ENCODE measurements at regions not wholly inside any gene's neighbourhood (a gene's known extent, or its start where the extent isn't known, plus 50 kb on each side); places are given as distances from the start of the nearest gene placed in this dataset.
A peak's percentile ranks its signal among the peaks of the same experiment; 100 is the strongest.

GRCh38 chr10:128463991-128464760 lies 338.0 kb upstream of the MKI67 start:
- no peak for TF ChIP-seq GATA1 (IDR thresholded peaks at IDR 0.05; ENCODE audit: low read depth, low read length)
- TF ChIP-seq POLR2A (IDR thresholded peaks at IDR 0.05; ENCODE audit: low read length) = no peak
- peak; percentile 69 to 87 for DNase-seq

GRCh38 chr10:128465697-128466096 lies 339.5 kb upstream of the MKI67 start:
- TF ChIP-seq POLR2A (IDR thresholded peaks at IDR 0.05; ENCODE audit: low read length) (no peak), GATA1 (IDR thresholded peaks at IDR 0.05; ENCODE audit: low read depth, low read length) (no peak)
- DNase-seq = no peak

DNA sequence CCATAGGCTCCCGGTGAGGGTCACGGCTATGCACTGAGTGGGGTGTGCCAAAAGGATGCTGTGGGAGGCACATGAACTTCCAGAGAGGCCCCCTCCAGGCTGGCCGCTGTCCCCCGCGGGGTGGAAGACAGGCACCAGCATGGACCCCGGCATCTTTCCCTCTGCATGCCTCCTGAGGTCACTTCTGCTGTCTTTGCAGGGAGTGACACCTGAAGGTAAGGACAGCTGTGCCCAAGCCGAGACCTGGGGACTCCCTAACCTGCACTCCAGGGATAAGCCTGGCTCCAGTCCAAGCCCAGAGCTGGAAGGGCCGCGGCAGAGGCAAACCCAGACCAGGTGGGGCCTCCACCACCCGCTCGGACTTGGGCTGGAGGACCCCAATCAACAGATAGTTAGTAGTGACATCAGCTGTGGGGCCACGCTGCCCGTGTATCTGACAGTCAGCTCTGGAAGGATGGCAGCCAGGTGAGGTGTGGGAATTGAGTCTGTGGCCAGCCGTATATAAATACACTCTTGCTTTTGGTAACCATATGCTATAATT lies 340.7 kb upstream of the MKI67 start:
- no peak for DNase-seq
- TF ChIP-seq GATA1 (IDR thresholded peaks at IDR 0.05; ENCODE audit: low read depth, low read length) (no peak), POLR2A (IDR thresholded peaks at IDR 0.05; ENCODE audit: low read length) (no peak)

DNA sequence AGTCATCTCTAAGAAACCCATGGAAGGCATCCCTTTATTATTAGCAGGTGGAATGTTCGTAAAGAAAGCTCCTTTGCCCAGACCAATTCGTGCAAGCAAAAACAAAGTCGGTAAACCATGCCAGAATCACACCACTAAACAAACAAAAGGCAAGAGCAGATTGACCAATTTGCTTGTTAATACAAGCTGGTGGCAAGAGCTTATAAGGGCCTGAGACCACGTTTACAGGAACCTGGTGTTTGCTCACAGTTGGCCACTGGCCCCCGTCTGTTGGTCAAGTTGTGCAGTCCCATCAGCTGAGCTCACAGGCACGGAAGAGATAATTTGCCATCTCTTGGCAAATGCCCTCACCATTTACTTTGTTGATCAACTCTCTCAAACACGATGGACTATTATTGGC lies 342.2 kb upstream of the MKI67 start:
- TF ChIP-seq GATA1 (IDR thresholded peaks at IDR 0.05; ENCODE audit: low read depth, low read length) (no peak), POLR2A (IDR thresholded peaks at IDR 0.05; ENCODE audit: low read length) (no peak)
- DNase-seq = no peak

DNA sequence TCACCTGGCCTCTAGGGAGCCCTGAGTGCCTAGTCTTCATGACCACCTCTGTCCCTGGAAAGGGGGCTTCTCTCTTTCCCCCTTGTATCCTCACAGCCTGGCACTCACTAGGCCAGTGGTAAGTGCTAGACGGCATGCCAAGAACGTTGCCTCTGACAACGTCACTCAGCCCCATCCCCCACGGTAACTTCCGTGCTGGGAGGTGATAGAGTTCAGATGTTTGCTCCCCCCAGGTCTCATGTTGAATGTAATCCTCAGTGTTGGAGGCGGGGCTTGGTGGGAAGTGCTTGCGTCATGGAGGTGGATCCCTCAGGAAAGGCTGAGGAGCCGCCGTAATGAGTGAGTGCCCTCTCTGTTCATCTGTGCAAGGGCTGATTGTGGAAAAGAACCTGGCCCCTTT lies 343.3 kb upstream of the MKI67 start:
- no peak for DNase-seq
- no peak for TF ChIP-seq POLR2A (IDR thresholded peaks at IDR 0.05; ENCODE audit: low read length)
- no peak for TF ChIP-seq GATA1 (IDR thresholded peaks at IDR 0.05; ENCODE audit: low read depth, low read length)

DNA sequence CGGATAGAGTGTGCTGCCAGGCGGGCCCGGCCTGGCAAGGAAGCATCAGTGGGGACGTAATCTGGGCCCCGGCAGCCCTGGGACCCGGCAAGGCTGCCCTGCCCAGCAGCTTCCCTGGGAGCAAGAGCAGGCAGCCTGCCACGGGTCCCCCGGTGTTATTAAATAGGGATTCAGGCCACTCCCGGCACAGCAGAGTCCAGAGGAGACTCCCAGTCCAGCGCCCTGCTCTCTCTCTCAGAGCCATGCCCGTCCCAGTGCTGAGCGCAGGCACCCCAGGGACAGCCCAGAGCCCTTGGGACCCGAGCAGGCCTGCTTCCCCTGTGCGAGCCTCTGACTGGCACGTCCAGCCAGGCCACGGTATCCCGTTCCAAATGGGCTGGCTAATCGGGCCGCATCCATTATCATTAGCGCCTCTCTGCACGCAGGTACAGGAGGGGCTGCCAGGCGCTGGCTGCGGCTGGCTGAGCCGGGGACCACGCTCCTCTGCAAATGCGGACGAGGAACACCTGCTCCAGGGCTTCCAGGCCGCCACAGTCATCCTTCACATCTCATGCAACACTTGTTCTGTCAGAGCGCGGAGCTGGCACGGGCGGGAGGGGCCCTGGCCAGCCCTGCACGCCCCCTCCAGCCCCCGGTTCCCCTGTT lies 344.2 kb upstream of the MKI67 start:
- TF ChIP-seq GATA1 (IDR thresholded peaks at IDR 0.05; ENCODE audit: low read depth, low read length) = no peak
- no peak for TF ChIP-seq POLR2A (IDR thresholded peaks at IDR 0.05; ENCODE audit: low read length)

DNA sequence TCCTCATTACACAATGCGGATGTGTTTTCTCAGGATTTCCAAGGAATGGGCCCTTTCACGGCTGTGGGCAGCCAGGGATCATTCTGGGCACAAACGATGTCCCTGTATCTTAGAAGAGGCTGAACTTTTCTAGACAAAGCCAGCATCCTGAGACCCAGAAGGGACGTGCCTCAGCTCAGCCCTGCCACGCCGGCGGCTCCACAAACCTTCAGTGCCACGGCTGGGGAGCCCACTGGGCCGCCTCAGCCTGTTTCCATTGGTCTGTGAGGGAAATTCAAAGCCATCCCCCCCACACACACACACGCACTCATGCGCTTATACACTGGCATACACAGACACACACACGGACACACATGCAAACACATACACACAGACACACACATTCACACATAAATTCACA lies 344.9 kb upstream of the MKI67 start:
- TF ChIP-seq POLR2A (IDR thresholded peaks at IDR 0.05; ENCODE audit: low read length) (no peak), GATA1 (IDR thresholded peaks at IDR 0.05; ENCODE audit: low read depth, low read length) (no peak)
- DNase-seq = no peak

More for the DNA sequence above, 344.2 kb upstream of the MKI67 start:
- no peak for DNase-seq

GRCh38 chr10:128472196-128472595 lies 346.0 kb upstream of the MKI67 start:
- TF ChIP-seq POLR2A (IDR thresholded peaks at IDR 0.05; ENCODE audit: low read length) (no peak), GATA1 (IDR thresholded peaks at IDR 0.05; ENCODE audit: low read depth, low read length) (no peak)
- DNase-seq = no peak

- TF ChIP-seq POLR2A (IDR thresholded peaks at IDR 0.05; ENCODE audit: low read length) = no peak
- no peak for TF ChIP-seq GATA1 (IDR thresholded peaks at IDR 0.05; ENCODE audit: low read depth, low read length)
- no peak for DNase-seq
These were observed 347.2 kb upstream of the MKI67 start for GRCh38 chr10:128473396-128473795.

- DNase-seq = no peak
- TF ChIP-seq POLR2A (IDR thresholded peaks at IDR 0.05; ENCODE audit: low read length) (no peak), GATA1 (IDR thresholded peaks at IDR 0.05; ENCODE audit: low read depth, low read length) (no peak)
These were observed 347.7 kb upstream of the MKI67 start for GRCh38 chr10:128473911-128474310.

GRCh38 chr10:128474571-128474970 lies 348.3 kb upstream of the MKI67 start:
- TF ChIP-seq GATA1 (IDR thresholded peaks at IDR 0.05; ENCODE audit: low read depth, low read length) = no peak
- TF ChIP-seq POLR2A (IDR thresholded peaks at IDR 0.05; ENCODE audit: low read length) = no peak
- DNase-seq = no peak

DNA sequence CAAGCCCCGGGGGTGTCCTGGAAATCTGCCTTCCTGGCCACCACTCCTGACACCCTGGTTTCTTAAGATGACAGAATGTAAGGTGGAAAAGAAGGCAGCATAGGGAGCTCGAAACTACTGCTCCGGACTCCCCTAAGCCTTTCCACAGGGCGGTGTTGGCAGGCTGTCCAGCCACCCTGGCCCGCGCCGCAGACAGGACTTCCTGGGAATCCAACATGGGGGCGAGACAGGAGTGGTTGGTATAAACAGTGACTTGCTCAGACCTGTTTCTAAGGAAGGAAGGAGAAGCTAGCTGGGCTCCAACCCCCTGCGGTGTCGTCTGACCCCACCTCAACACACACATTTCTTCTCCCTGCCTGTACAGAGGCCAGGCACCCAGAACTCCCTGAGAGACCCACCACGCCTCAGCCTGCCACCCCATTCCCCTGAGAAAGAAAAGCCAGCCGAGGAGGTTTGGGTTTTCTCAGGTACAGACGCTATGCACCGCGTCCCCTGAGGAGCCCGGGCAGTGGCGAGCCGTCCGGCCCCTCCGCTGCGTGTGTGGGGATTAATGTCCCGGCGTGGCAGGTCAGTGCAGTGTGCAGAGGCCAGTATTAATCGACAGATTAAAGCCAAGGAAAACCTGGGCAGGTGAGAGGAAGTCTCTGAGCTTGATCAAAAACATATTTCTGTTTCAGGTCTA lies 349.6 kb upstream of the MKI67 start:
- no peak for DNase-seq
- TF ChIP-seq GATA1 (IDR thresholded peaks at IDR 0.05; ENCODE audit: low read depth, low read length) (no peak), POLR2A (IDR thresholded peaks at IDR 0.05; ENCODE audit: low read length) (no peak)

DNA sequence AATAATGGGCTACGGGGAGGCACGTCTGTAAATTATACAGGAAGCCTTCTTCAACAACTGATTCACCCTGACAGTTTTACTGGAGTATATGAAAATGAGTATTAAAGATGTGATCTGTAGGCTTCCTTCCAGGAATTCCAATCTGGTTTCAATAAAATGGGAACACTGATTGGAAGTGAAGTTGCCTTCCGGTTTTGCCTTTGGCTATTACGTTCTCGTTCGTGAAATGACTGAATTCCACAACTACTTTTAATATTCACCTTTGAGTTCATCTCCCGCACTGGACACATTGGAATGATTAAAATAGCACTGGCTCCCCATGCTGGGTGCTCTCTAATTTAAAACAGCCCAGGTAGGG lies 350.1 kb upstream of the MKI67 start:
- no peak for TF ChIP-seq GATA1 (IDR thresholded peaks at IDR 0.05; ENCODE audit: low read depth, low read length)
- no peak for TF ChIP-seq POLR2A (IDR thresholded peaks at IDR 0.05; ENCODE audit: low read length)
- no peak for DNase-seq

DNA sequence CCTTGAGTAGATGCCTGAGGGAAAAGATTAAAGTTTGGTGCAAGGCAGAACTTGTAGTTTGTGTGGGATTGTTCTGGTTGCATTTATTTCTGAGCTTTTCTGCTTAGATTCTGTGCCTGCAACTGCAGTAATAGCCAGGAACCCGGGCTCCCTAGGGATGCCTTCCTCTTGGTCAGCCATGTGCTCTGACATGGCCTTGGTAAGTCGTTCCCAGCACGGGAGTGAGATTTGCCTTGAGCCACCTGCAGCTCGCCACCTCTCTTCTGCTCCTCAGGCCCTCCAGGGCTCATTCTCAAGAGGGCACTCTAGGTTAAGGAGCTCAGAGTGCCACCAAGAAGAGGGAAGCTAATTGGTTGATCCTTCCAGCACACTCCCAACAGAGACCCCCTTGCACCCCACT lies 350.6 kb upstream of the MKI67 start:
- TF ChIP-seq GATA1 (IDR thresholded peaks at IDR 0.05; ENCODE audit: low read depth, low read length) = no peak
- no peak for TF ChIP-seq POLR2A (IDR thresholded peaks at IDR 0.05; ENCODE audit: low read length)

More for the DNA sequence above, 350.6 kb upstream of the MKI67 start:
- no peak for DNase-seq

All from erythroblast (primary cell).